Mucosa of descending colon (tissue), 3 donors: ENCODE measurements at regions not wholly inside any gene's neighbourhood (a gene's known extent, or its start where the extent isn't known, plus 50 kb on each side); places are given as distances from the start of the nearest gene placed in this dataset.

Experiments used
- ATAC-seq: fragments of 200-7000 bp; cut with Tn5 transposase; one replicate; pipeline ENCODE4 v1.9.1; 2020; ENCODE audit warnings: mild to moderate bottlenecking, moderate library complexity
- DNase-seq, 3 donors: peaks; one replicate each; pipeline ENCODE4 v3.0.0-alpha.2; 2020
- H3K36me3 ChIP-seq: fragments of 200-600 bp; one replicate; pipeline ENCODE4 v1.8.0; 2021; ENCODE audit warnings: low read depth, mild to moderate bottlenecking
- H3K4me1 ChIP-seq: fragments of 200-600 bp; one replicate; pipeline ENCODE4 v1.8.0; 2021; ENCODE audit warnings: low read depth, mild to moderate bottlenecking
- H3K4me3 ChIP-seq: fragments of 200-600 bp; one replicate; pipeline ENCODE4 v1.8.0; 2021; ENCODE audit warnings: mild to moderate bottlenecking
- H3K9me3 ChIP-seq: fragments of 200-600 bp; one replicate; pipeline ENCODE4 v1.8.0; 2021; ENCODE audit warnings: mild to moderate bottlenecking
- CTCF ChIP-seq: fragments of 200-600 bp; IDR thresholded peaks from one replicate; pipeline ENCODE4 v1.8.0; 2022; ENCODE audit warnings: antibody characterized with exemption, mild to moderate bottlenecking
- intact Hi-C, 2 donors: fragments of 100-400 bp; cut with DNase I in 1 of 2; cut with micrococcal nuclease in 1 of 2; formaldehyde crosslinking; loops; one replicate each; pipeline versions ENCODE4 v1.11.0 to v1.11.1; 2022; cut with DNase I, micrococcal nuclease
- donor health status: DM: no; HTN: no; CAD: no; lungs with moderate emphysema.
- donor health status: DM: no; HTN: no; CAD: no.
- donor health status: DM: no; HTN: yes; CAD: no.

DNA sequence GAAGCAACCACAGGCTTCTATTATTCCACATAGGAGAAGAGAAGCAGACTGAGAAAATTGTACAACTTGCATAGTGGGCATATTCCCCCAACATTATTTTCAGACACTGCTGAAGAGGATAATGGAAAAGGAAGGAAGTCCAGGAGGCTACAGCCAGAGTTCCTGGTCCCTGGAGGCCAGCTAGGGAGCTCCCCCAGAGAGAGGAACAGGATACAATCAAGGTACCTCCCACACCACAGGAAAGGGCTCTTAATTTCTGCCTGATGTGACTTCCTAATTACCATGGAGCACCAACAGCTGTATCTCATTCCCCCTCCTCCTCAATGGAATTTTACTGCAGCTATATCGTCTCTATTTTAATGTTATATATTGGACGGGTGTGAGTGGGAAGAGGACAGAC, 594.3 kb upstream of the NRSN1 start:
- ATAC-seq (no peak), DNase-seq (no peak)
- no peaks in the 10 kb centered on the region for H3K36me3 ChIP-seq
- no peak for TF ChIP-seq CTCF
- H3K4me3 ChIP-seq: no peak overlapping the region
- intact Hi-C loops: no loop called here
- no peaks in the 10 kb centered on the region for H3K9me3 ChIP-seq
- H3K4me1 ChIP-seq: no peaks in the 10 kb centered on the region

GRCh38 chr6:23532227-23532626, 593.8 kb upstream of the NRSN1 start:
- no peak for ATAC-seq
- no peaks in the 10 kb centered on the region for H3K4me1 ChIP-seq
- intact Hi-C loops: no loop called here

DNA sequence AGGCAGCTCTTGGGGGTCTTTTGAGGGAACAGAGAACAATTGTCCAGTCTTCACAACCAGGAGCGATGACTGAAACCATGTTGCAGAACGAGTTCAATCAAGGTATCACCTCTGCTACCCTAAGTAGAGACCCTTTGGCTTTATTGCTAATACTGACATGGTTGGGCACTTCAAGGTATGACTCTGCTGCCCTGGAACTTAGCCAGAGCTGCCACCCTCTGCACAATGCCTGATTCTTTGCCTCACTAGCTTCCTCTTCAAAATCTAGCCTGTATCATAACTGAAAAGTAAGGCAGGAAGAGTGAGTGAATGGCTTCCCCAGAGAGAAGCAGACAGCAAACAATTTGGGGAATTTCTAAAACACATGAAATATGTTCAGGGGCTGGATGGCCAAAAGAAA, 592.7 kb upstream of the NRSN1 start:
- Histone ChIP-seq H3K4me3 (no peak overlapping the region), H3K36me3 (no peaks in the 10 kb centered on the region), H3K4me1 (no peaks in the 10 kb centered on the region), H3K9me3 (no peaks in the 10 kb centered on the region)
- intact Hi-C loops: no loop called here
- TF ChIP-seq CTCF: no peak
- DNase-seq (no peak), ATAC-seq (no peak)

More at GRCh38 chr6:23532227-23532626, 593.8 kb upstream of the NRSN1 start:
- Histone ChIP-seq H3K9me3 (no peaks in the 10 kb centered on the region), H3K4me3 (no peak overlapping the region), H3K36me3 (no peaks in the 10 kb centered on the region)
- TF ChIP-seq CTCF: no peak
- no peak for DNase-seq

GRCh38 chr6:23533944-23534343, 592.1 kb upstream of the NRSN1 start:
- no peak for ATAC-seq
- Histone ChIP-seq H3K4me3 (no peak overlapping the region), H3K4me1 (no peaks in the 10 kb centered on the region), H3K36me3 (no peaks in the 10 kb centered on the region), H3K9me3 (no peaks in the 10 kb centered on the region)
- DNase-seq: no peak
- TF ChIP-seq CTCF: no peak
- intact Hi-C loops: no loop called here

- Histone ChIP-seq H3K4me3 (no peak overlapping the region), H3K9me3 (no peaks in the 10 kb centered on the region), H3K4me1 (no peaks in the 10 kb centered on the region), H3K36me3 (no peaks in the 10 kb centered on the region)
- DNase-seq (no peak), ATAC-seq (no peak)
- intact Hi-C loops: no loop called here
- no peak for TF ChIP-seq CTCF
Measured at GRCh38 chr6:23534351-23534750, 591.7 kb upstream of the NRSN1 start.

- no peaks in the 10 kb centered on the region for H3K4me1 ChIP-seq
- no peak overlapping the region for H3K4me3 ChIP-seq
- no peaks in the 10 kb centered on the region for H3K36me3 ChIP-seq
- no peak for TF ChIP-seq CTCF
- intact Hi-C loops: no loop called here
- no peaks in the 10 kb centered on the region for H3K9me3 ChIP-seq
- ATAC-seq (no peak), DNase-seq (no peak)
Measured at GRCh38 chr6:23535101-23535500, 590.9 kb upstream of the NRSN1 start.
